IPS DF 6.9 (cell line): ENCODE measurements at regions not wholly inside any gene's neighbourhood (a gene's known extent, or its start where the extent isn't known, plus 50 kb on each side); places are given as distances from the start of the nearest gene placed in this dataset.

Experiments used
- DNase-seq: peaks from one replicate; pipeline ENCODE4 v3.0.0-alpha.2; 2013; ENCODE audit warnings: low read depth, low spot score
- H3K27ac ChIP-seq: one replicate; pipeline ENCODE4 v1.5.1; 2013; ENCODE audit warnings: low read length, control low read depth
- H3K27me3 ChIP-seq: 2 replicates; pipeline ENCODE4 v1.6.1; 2013; ENCODE audit warnings: mild to moderate bottlenecking, low read length; ENCODE audit not compliant: control insufficient read depth, insufficient read depth
- H3K36me3 ChIP-seq: 2 replicates; pipeline ENCODE4 v1.6.1; 2013; ENCODE audit warnings: low read length; ENCODE audit not compliant: control insufficient read depth, insufficient read depth
- H3K4me1 ChIP-seq: 2 replicates; pipeline ENCODE4 v1.6.1; 2013; ENCODE audit warnings: low read length; ENCODE audit not compliant: control insufficient read depth, insufficient read depth
- H3K4me3 ChIP-seq: 2 replicates; pipeline ENCODE4 v1.5.1; 2013; ENCODE audit warnings: mild to moderate bottlenecking, low read length
- H3K9me3 ChIP-seq: 2 replicates; pipeline ENCODE4 v1.6.1; 2013; ENCODE audit warnings: low read length, inconsistent platforms; ENCODE audit not compliant: control insufficient read depth, insufficient read depth
- whole genome bisulfite sequencing: extraction: QIAGEN DNeasy Blood & Tissue Kit; methylation state at CpG from one replicate; pipeline ENCODE4 v1.1.7; 2013; ENCODE audit warnings: mixed read lengths, missing lambda C conversion rate; ENCODE audit not compliant: insufficient read length, insufficient coverage; 5-methylcytosine and 5-hydroxymethylcytosine counted together

GRCh38 chr3:144413068-144413467 is 441.4 kb downstream of the DIPK2A start:
- H3K9me3 ChIP-seq = no peaks in the 10 kb centered on the region
- no peak overlapping the region for H3K4me3 ChIP-seq
- H3K4me1 ChIP-seq = no peaks in the 10 kb centered on the region
- WGBS = no CpG with 5 or more reads among the region's 2 CpGs
- DNase-seq = no peak
- H3K36me3 ChIP-seq = no peaks in the 10 kb centered on the region
- H3K27ac ChIP-seq = no peak overlapping the region
- no peaks in the 10 kb centered on the region for H3K27me3 ChIP-seq

DNA sequence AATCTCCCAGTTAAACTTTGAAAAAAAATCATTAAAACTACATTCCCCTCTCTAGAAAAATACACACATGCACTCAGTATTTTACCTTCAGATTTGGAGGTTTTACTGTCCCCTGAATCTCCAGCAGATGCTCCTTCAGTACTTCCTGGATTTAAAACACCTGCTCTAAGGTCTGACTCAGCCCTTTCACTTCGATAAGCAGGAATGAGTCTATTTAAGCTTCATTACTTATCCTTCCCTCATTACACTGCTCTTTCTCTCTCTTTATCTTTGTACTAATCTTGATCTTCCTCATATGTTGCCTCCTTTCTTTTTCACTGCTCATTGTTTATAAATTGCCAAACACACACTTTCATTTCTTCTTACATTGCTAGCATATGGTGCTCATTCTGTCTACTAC is 443.9 kb downstream of the DIPK2A start:
- no peak for DNase-seq
- no peaks in the 10 kb centered on the region for H3K27me3 ChIP-seq
- no CpG with 5 or more reads among the region's 1 CpG for WGBS
- H3K4me3 ChIP-seq = no peak overlapping the region
- H3K36me3 ChIP-seq = no peaks in the 10 kb centered on the region
- no peaks in the 10 kb centered on the region for H3K4me1 ChIP-seq
- no peaks in the 10 kb centered on the region for H3K9me3 ChIP-seq
- H3K27ac ChIP-seq = no peak overlapping the region

GRCh38 chr3:144424606-144425005 is 453.0 kb downstream of the DIPK2A start:
- Histone ChIP-seq H3K4me1 (no peaks in the 10 kb centered on the region), H3K27me3 (no peaks in the 10 kb centered on the region)
- WGBS = no CpG with 5 or more reads among the region's 4 CpGs

GRCh38 chr3:144426366-144426765 is 454.7 kb downstream of the DIPK2A start:
- DNase-seq = no peak
- H3K27ac ChIP-seq = no peak overlapping the region
- H3K36me3 ChIP-seq = no peaks in the 10 kb centered on the region
- no peaks in the 10 kb centered on the region for H3K27me3 ChIP-seq
- H3K4me1 ChIP-seq = no peaks in the 10 kb centered on the region
- no peak overlapping the region for H3K4me3 ChIP-seq
- H3K9me3 ChIP-seq = no peaks in the 10 kb centered on the region

More at GRCh38 chr3:144424606-144425005, 453.0 kb downstream of the DIPK2A start:
- H3K27ac ChIP-seq = no peak overlapping the region
- no peaks in the 10 kb centered on the region for H3K36me3 ChIP-seq
- DNase-seq = no peak
- H3K4me3 ChIP-seq = no peak overlapping the region
- H3K9me3 ChIP-seq = no peaks in the 10 kb centered on the region

- Histone ChIP-seq H3K27me3 (no peaks in the 10 kb centered on the region), H3K36me3 (no peaks in the 10 kb centered on the region), H3K27ac (no peak overlapping the region), H3K4me3 (no peak overlapping the region), H3K4me1 (no peaks in the 10 kb centered on the region), H3K9me3 (no peaks in the 10 kb centered on the region)
- DNase-seq = no peak
- WGBS = no CpG with 5 or more reads among the region's 4 CpGs
Measured at GRCh38 chr3:144426967-144427366, 455.3 kb downstream of the DIPK2A start.

DNA sequence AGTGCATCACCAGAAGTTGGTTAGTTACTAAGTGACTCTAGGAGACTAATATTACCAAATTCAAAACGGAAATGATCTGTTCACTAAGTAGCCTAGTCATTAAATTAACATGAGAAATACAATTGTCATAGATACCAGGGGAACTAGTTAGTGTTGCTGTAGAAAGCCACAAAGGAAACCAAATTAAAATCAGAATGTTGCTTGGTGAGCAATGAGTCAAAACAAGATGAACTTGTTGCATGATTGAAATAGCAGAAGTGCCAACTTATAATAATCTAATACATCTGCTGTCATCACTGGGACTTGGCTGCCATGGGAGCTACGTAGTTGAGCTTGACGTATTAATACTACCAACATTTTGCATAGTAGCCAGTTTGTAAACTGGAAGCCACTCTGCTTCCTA is 458.1 kb downstream of the DIPK2A start:
- WGBS = no CpG with 5 or more reads among the region's 3 CpGs
- H3K27ac ChIP-seq = no peak overlapping the region

DNA sequence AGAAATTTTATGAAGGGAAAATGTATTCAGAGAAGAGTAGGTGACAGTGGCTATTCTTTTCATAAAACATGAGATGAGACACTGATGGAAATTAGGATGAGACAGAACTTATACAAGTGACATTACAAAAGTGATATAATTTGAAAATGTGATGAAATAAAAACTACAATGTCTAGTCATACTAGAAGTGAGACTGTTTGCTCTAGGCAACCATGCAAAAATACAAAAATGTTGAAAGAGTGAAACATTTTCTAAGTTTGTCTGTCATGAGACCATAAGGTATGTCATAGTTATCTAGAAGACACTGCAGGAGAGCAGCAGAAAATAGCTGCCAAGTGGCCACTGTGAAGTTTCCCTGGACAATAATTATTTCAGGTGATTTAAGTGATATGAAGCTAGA is 459.5 kb downstream of the DIPK2A start:
- no peak overlapping the region for H3K27ac ChIP-seq
- H3K9me3 ChIP-seq = no peaks in the 10 kb centered on the region
- H3K4me3 ChIP-seq = no peak overlapping the region
- DNase-seq = no peak
- H3K4me1 ChIP-seq = no peaks in the 10 kb centered on the region
- no peaks in the 10 kb centered on the region for H3K27me3 ChIP-seq
- no peaks in the 10 kb centered on the region for H3K36me3 ChIP-seq

More for the DNA sequence above, 458.1 kb downstream of the DIPK2A start:
- H3K9me3 ChIP-seq = no peaks in the 10 kb centered on the region
- H3K4me1 ChIP-seq = no peaks in the 10 kb centered on the region
- H3K27me3 ChIP-seq = no peaks in the 10 kb centered on the region
- DNase-seq = no peak
- H3K4me3 ChIP-seq = no peak overlapping the region
- H3K36me3 ChIP-seq = no peaks in the 10 kb centered on the region

GRCh38 chr3:144433006-144433405 is 461.4 kb downstream of the DIPK2A start:
- Histone ChIP-seq H3K36me3 (no peaks in the 10 kb centered on the region), H3K27ac (no peak overlapping the region), H3K4me3 (no peak overlapping the region), H3K9me3 (no peaks in the 10 kb centered on the region), H3K27me3 (no peaks in the 10 kb centered on the region), H3K4me1 (no peaks in the 10 kb centered on the region)
- WGBS = no CpG with 5 or more reads among the region's 1 CpG
- DNase-seq = no peak

DNA sequence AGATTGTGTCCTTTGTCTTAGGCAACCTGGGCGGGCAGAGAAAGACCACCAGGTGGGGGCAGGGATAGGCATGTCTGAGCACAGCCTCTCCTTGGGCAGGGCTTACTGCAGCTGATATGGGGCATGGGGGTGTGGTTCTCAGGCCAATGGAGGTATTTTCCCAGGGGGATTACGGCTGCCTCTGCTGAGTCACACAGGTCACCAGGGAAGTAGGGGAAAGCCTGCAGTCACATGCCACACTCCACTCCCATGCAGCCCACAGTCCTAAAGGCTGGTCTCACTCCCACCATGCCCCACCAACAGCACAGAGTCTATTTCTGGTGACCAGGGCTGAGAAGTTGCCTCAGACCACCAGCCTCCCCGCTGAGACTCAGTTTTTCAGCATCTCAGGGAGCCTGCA is 466.4 kb downstream of the DIPK2A start:
- H3K36me3 ChIP-seq = no peaks in the 10 kb centered on the region
- no CpG with 5 or more reads among the region's 3 CpGs for WGBS
- no peaks in the 10 kb centered on the region for H3K4me1 ChIP-seq
- H3K27ac ChIP-seq = no peak overlapping the region
- no peaks in the 10 kb centered on the region for H3K9me3 ChIP-seq
- no peak overlapping the region for H3K4me3 ChIP-seq
- no peaks in the 10 kb centered on the region for H3K27me3 ChIP-seq
- no peak for DNase-seq

DNA sequence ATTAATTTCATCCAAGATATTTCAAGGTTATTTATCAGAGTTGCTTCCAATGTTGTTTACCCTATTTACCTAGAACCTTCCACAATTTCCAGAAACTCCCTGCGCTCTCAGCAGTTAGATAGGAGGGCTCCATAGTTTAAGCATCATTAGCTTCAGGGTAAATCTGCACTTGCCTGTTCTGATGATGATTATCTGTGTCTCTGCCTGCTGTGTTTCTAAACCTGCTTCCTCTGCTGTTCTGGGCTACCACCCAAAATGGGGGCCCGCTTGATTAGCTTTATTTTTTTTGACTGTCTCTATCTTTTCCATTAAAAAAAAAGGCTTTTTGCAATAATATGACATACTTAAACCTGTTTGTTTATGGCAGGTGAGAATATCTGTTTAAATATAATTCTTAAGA is 472.4 kb downstream of the DIPK2A start:
- Histone ChIP-seq H3K4me1 (no peaks in the 10 kb centered on the region), H3K36me3 (no peaks in the 10 kb centered on the region), H3K4me3 (no peak overlapping the region), H3K9me3 (no peaks in the 10 kb centered on the region), H3K27ac (no peak overlapping the region), H3K27me3 (no peaks in the 10 kb centered on the region)
- WGBS = no CpG with 5 or more reads among the region's 2 CpGs
- DNase-seq = no peak

- no peak overlapping the region for H3K27ac ChIP-seq
- no CpG with 5 or more reads among the region's 4 CpGs for WGBS
- no peaks in the 10 kb centered on the region for H3K9me3 ChIP-seq
- H3K27me3 ChIP-seq = no peaks in the 10 kb centered on the region
- H3K36me3 ChIP-seq = no peaks in the 10 kb centered on the region
- DNase-seq = no peak
- H3K4me3 ChIP-seq = no peak overlapping the region
- no peaks in the 10 kb centered on the region for H3K4me1 ChIP-seq
Measured at GRCh38 chr3:144444546-144444945, 472.9 kb downstream of the DIPK2A start.
